ENCODE measurements at regions not wholly inside any gene's neighbourhood (a gene's known extent, or its start where the extent isn't known, plus 50 kb on each side); places are given as distances from the start of the nearest gene placed in this dataset.

GRCh38 chr7:140239653-140239935 is 62.8 kb upstream of the KDM7A start:
- H3K9ac ChIP-seq (ENCODE audit: low read depth, low read length, poor library complexity, severe bottlenecking) = no peak overlapping the region
- TF ChIP-seq EZH2phosphoT487 (IDR thresholded peaks at IDR 0.05; ENCODE audit: borderline replicate concordance) = no peak
- no peak for TF ChIP-seq CTCF (conservative IDR thresholded peaks at IDR 0.05; ENCODE audit: low read length)
- H3K4me2 ChIP-seq (ENCODE audit: low read depth, low read length, poor library complexity, severe bottlenecking) = no peak overlapping the region
- peaks cover 7% of the 10 kb centered on the region for H3K4me1 ChIP-seq (ENCODE audit: insufficient read depth, low read length, poor library complexity, severe bottlenecking)
- H3K9me3 ChIP-seq (ENCODE audit: insufficient read depth, low read depth, low read length) = no peaks in the 10 kb centered on the region
- H3K4me3 ChIP-seq (ENCODE audit: low read length, poor library complexity, severe bottlenecking) = no peak overlapping the region
- no peaks in the 10 kb centered on the region for H3K36me3 ChIP-seq (ENCODE audit: insufficient read depth, low read length)
- no peaks in the 10 kb centered on the region for H3F3A ChIP-seq (ENCODE audit: low read depth)
- no peaks in the 10 kb centered on the region for H3K79me2 ChIP-seq (ENCODE audit: insufficient read depth, low read length)
- H2AFZ ChIP-seq (ENCODE audit: low read length) = no peak overlapping the region
- no peaks in the 10 kb centered on the region for H3K27me3 ChIP-seq (ENCODE audit: insufficient read depth, low read length, poor library complexity, severe bottlenecking)
- no peaks in the 10 kb centered on the region for H4K20me1 ChIP-seq (ENCODE audit: insufficient read depth, low read length, poor library complexity, severe bottlenecking)
- H3K9me2 ChIP-seq (replicated peaks; ENCODE audit: low read depth, low read length) = no peaks in the 10 kb centered on the region

GRCh38 chr7:140238778-140239652 is 62.2 kb upstream of the KDM7A start:
- H3F3A ChIP-seq (ENCODE audit: low read depth) = no peaks in the 10 kb centered on the region
- no peaks in the 10 kb centered on the region for H3K36me3 ChIP-seq (ENCODE audit: insufficient read depth, low read length)
- no peak overlapping the region for H3K4me2 ChIP-seq (ENCODE audit: low read depth, low read length, poor library complexity, severe bottlenecking)
- H3K9me3 ChIP-seq (ENCODE audit: insufficient read depth, low read depth, low read length) = no peaks in the 10 kb centered on the region
- H4K20me1 ChIP-seq (ENCODE audit: insufficient read depth, low read length, poor library complexity, severe bottlenecking) = no peaks in the 10 kb centered on the region
- no peak overlapping the region for H3K9ac ChIP-seq (ENCODE audit: low read depth, low read length, poor library complexity, severe bottlenecking)
- TF ChIP-seq CTCF (conservative IDR thresholded peaks at IDR 0.05; ENCODE audit: low read length) (no peak), EZH2phosphoT487 (IDR thresholded peaks at IDR 0.05; ENCODE audit: borderline replicate concordance) (no peak)
- H3K27me3 ChIP-seq (ENCODE audit: insufficient read depth, low read length, poor library complexity, severe bottlenecking) = no peaks in the 10 kb centered on the region
- no peak overlapping the region for H2AFZ ChIP-seq (ENCODE audit: low read length)
- H3K4me3 ChIP-seq (ENCODE audit: low read length, poor library complexity, severe bottlenecking) = no peak overlapping the region
- no peaks in the 10 kb centered on the region for H3K79me2 ChIP-seq (ENCODE audit: insufficient read depth, low read length)
- no peaks in the 10 kb centered on the region for H3K9me2 ChIP-seq (replicated peaks; ENCODE audit: low read depth, low read length)
- peaks cover 7% of the 10 kb centered on the region for H3K4me1 ChIP-seq (ENCODE audit: insufficient read depth, low read length, poor library complexity, severe bottlenecking)

GRCh38 chr7:140237390-140237789 is 60.6 kb upstream of the KDM7A start:
- Histone ChIP-seq H3K27me3 (ENCODE audit: insufficient read depth, low read length, poor library complexity, severe bottlenecking) (no peaks in the 10 kb centered on the region), H3K9me2 (replicated peaks; ENCODE audit: low read depth, low read length) (no peaks in the 10 kb centered on the region), H3K9ac (ENCODE audit: low read depth, low read length, poor library complexity, severe bottlenecking) (no peak overlapping the region), H3K4me2 (ENCODE audit: low read depth, low read length, poor library complexity, severe bottlenecking) (no peak overlapping the region), H3K4me1 (ENCODE audit: insufficient read depth, low read length, poor library complexity, severe bottlenecking) (peaks cover 4% of the 10 kb centered on the region), H3K79me2 (ENCODE audit: insufficient read depth, low read length) (no peaks in the 10 kb centered on the region), H3K36me3 (ENCODE audit: insufficient read depth, low read length) (no peaks in the 10 kb centered on the region), H3F3A (ENCODE audit: low read depth) (no peaks in the 10 kb centered on the region), H2AFZ (ENCODE audit: low read length) (no peak overlapping the region), H3K9me3 (ENCODE audit: insufficient read depth, low read depth, low read length) (no peaks in the 10 kb centered on the region), H4K20me1 (ENCODE audit: insufficient read depth, low read length, poor library complexity, severe bottlenecking) (no peaks in the 10 kb centered on the region), H3K4me3 (ENCODE audit: low read length, poor library complexity, severe bottlenecking) (no peak overlapping the region)
- TF ChIP-seq EZH2phosphoT487 (IDR thresholded peaks at IDR 0.05; ENCODE audit: borderline replicate concordance) = no peak
- TF ChIP-seq CTCF (conservative IDR thresholded peaks at IDR 0.05; ENCODE audit: low read length) = no peak
